Tibial nerve (tissue), 4 donors: ENCODE measurements at regions not wholly inside any gene's neighbourhood (a gene's known extent, or its start where the extent isn't known, plus 50 kb on each side); places are given as distances from the start of the nearest gene placed in this dataset.

ENCODE experiments used
- EP300 ChIP-seq, 2 donors: sonication (generic); formaldehyde crosslinking; IDR thresholded peaks; one replicate each; pipeline ENCODE4 v1.6.1; 2017; ENCODE audit warnings: antibody characterized with exemption in 2 of 2, mild to moderate bottlenecking in 1 of 2
- TF ChIP-seq, protein P1 (sequence below), 5 experiments: fragments of 200-600 bp in 3 of 5; fragments of 450-650 bp in 2 of 5; sonication (generic) in 3 of 5; IDR thresholded peaks; one replicate each; pipeline ENCODE4 v1.5.1; 2016 to 2019; ENCODE audit warnings: antibody characterized with exemption in 5 of 5, mild to moderate bottlenecking in 3 of 5, moderate library complexity in 2 of 5

DNA sequence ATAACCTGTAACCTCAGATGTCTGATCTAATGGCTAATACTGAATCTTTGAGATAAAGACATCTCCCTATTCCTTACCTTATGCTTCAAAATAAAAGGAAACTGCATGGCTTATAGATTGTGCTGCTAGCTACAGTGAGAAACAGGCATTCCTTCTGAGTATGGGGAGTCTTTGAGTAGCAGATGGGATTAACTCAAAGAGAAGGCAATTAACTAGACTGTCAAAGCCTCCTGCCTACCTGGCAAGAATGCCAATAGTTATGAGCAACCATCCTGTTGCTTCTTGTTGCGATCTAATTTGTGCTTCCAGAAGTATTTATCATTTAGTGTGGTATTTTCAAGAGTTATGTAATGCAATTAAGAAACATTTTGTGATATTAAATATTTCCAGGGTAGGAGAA, 660.0 kb upstream of the TMEFF2 start:
- no peak for TF ChIP-seq EP300 (IDR thresholded peaks at IDR 0.05)
- TF ChIP-seq, protein P1, sequence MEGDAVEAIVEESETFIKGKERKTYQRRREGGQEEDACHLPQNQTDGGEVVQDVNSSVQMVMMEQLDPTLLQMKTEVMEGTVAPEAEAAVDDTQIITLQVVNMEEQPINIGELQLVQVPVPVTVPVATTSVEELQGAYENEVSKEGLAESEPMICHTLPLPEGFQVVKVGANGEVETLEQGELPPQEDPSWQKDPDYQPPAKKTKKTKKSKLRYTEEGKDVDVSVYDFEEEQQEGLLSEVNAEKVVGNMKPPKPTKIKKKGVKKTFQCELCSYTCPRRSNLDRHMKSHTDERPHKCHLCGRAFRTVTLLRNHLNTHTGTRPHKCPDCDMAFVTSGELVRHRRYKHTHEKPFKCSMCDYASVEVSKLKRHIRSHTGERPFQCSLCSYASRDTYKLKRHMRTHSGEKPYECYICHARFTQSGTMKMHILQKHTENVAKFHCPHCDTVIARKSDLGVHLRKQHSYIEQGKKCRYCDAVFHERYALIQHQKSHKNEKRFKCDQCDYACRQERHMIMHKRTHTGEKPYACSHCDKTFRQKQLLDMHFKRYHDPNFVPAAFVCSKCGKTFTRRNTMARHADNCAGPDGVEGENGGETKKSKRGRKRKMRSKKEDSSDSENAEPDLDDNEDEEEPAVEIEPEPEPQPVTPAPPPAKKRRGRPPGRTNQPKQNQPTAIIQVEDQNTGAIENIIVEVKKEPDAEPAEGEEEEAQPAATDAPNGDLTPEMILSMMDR (IDR thresholded peaks at IDR 0.05), result no peak
